WTC11 (cell line): ENCODE measurements at regions not wholly inside any gene's neighbourhood (a gene's known extent, or its start where the extent isn't known, plus 50 kb on each side); places are given as distances from the start of the nearest gene placed in this dataset.

Experiments
- NFYB ChIP-seq: sonication (generic); formaldehyde crosslinking; conservative IDR thresholded peaks from 2 replicates; pipeline ENCODE4 v1.8.0; 2022; ENCODE audit warnings: low read depth, missing genetic modification reagents
- TEAD4 ChIP-seq: sonication (generic); formaldehyde crosslinking; IDR thresholded peaks from 2 replicates; pipeline ENCODE4 v1.8.0; 2022; ENCODE audit warnings: mild to moderate bottlenecking, missing genetic modification reagents
- ZBTB21 ChIP-seq: sonication (generic); formaldehyde crosslinking; IDR thresholded peaks from 2 replicates; pipeline ENCODE4 v1.8.1; 2023; ENCODE audit warnings: mild to moderate bottlenecking, missing genetic modification reagents, borderline replicate concordance
- TF ChIP-seq, protein P1 (sequence below): fragments of 200-600 bp; IDR thresholded peaks from 2 replicates; pipeline ENCODE4 v1.8.0; 2022; ENCODE audit warnings: antibody characterized with exemption
- TF ChIP-seq, protein P2 (sequence below): sonication (generic); formaldehyde crosslinking; IDR thresholded peaks from 2 replicates; pipeline ENCODE4 v1.8.1; 2023; ENCODE audit warnings: mild to moderate bottlenecking, missing genetic modification reagents, moderate library complexity
- TF ChIP-seq, protein P3 (sequence below): sonication (generic); formaldehyde crosslinking; IDR thresholded peaks from 2 replicates; pipeline ENCODE4 v1.8.1; 2022; ENCODE audit warnings: low read depth, mild to moderate bottlenecking, moderate library complexity, missing genetic modification reagents, borderline replicate concordance
- TF ChIP-seq, protein P4 (sequence below): sonication (generic); formaldehyde crosslinking; IDR thresholded peaks from 2 replicates; pipeline ENCODE4 v1.8.1; 2022; ENCODE audit warnings: mild to moderate bottlenecking, moderate library complexity, missing genetic modification reagents
- TF ChIP-seq, protein P5 (sequence below): fragments of 250-450 bp; sonication (Bioruptor Pico); IDR thresholded peaks from 2 replicates; pipeline ENCODE4 v1.9.0; 2021; ENCODE audit warnings: mild to moderate bottlenecking

DNA sequence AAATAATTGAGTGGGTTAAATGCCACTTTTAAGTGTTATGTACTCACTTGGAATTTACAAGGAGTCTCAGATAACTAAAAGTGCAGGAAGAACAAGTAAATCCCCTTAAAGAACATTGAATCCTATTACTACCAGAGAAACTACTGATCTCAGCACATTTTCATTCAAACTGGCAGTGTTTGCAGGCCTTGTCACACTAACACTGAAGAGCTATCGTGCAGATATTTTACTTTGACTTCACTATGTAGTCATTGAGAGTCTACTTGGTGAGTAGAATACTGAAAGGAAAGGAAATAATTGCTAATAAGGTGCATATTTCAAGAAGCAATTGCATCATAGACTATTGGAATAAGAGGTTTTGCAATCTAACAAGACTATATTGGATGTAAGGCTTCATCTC lies 721.4 kb upstream of the CBLB start:
- TF ChIP-seq, protein P1, sequence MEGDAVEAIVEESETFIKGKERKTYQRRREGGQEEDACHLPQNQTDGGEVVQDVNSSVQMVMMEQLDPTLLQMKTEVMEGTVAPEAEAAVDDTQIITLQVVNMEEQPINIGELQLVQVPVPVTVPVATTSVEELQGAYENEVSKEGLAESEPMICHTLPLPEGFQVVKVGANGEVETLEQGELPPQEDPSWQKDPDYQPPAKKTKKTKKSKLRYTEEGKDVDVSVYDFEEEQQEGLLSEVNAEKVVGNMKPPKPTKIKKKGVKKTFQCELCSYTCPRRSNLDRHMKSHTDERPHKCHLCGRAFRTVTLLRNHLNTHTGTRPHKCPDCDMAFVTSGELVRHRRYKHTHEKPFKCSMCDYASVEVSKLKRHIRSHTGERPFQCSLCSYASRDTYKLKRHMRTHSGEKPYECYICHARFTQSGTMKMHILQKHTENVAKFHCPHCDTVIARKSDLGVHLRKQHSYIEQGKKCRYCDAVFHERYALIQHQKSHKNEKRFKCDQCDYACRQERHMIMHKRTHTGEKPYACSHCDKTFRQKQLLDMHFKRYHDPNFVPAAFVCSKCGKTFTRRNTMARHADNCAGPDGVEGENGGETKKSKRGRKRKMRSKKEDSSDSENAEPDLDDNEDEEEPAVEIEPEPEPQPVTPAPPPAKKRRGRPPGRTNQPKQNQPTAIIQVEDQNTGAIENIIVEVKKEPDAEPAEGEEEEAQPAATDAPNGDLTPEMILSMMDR = no peak
- TF ChIP-seq TEAD4 (CRISPR knock-in tag) (no peak), ZBTB21 (CRISPR knock-in tag) (no peak), NFYB (CRISPR knock-in tag) (no peak)
- TF ChIP-seq, protein P2, sequence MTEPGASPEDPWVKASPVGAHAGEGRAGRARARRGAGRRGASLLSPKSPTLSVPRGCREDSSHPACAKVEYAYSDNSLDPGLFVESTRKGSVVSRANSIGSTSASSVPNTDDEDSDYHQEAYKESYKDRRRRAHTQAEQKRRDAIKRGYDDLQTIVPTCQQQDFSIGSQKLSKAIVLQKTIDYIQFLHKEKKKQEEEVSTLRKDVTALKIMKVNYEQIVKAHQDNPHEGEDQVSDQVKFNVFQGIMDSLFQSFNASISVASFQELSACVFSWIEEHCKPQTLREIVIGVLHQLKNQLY = no peak
- TF ChIP-seq, protein P3, sequence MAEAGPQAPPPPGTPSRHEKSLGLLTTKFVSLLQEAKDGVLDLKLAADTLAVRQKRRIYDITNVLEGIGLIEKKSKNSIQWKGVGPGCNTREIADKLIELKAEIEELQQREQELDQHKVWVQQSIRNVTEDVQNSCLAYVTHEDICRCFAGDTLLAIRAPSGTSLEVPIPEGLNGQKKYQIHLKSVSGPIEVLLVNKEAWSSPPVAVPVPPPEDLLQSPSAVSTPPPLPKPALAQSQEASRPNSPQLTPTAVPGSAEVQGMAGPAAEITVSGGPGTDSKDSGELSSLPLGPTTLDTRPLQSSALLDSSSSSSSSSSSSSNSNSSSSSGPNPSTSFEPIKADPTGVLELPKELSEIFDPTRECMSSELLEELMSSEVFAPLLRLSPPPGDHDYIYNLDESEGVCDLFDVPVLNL (CRISPR knock-in tag) = no peak
- TF ChIP-seq, protein P4, sequence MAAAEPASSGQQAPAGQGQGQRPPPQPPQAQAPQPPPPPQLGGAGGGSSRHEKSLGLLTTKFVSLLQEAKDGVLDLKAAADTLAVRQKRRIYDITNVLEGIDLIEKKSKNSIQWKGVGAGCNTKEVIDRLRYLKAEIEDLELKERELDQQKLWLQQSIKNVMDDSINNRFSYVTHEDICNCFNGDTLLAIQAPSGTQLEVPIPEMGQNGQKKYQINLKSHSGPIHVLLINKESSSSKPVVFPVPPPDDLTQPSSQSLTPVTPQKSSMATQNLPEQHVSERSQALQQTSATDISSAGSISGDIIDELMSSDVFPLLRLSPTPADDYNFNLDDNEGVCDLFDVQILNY (CRISPR knock-in tag) = no peak
- TF ChIP-seq, protein P5, sequence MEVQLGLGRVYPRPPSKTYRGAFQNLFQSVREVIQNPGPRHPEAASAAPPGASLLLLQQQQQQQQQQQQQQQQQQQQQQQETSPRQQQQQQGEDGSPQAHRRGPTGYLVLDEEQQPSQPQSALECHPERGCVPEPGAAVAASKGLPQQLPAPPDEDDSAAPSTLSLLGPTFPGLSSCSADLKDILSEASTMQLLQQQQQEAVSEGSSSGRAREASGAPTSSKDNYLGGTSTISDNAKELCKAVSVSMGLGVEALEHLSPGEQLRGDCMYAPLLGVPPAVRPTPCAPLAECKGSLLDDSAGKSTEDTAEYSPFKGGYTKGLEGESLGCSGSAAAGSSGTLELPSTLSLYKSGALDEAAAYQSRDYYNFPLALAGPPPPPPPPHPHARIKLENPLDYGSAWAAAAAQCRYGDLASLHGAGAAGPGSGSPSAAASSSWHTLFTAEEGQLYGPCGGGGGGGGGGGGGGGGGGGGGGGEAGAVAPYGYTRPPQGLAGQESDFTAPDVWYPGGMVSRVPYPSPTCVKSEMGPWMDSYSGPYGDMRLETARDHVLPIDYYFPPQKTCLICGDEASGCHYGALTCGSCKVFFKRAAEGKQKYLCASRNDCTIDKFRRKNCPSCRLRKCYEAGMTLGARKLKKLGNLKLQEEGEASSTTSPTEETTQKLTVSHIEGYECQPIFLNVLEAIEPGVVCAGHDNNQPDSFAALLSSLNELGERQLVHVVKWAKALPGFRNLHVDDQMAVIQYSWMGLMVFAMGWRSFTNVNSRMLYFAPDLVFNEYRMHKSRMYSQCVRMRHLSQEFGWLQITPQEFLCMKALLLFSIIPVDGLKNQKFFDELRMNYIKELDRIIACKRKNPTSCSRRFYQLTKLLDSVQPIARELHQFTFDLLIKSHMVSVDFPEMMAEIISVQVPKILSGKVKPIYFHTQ (CRISPR knock-in tag) = no peak
